ENCODE measurements at regions not wholly inside any gene's neighbourhood (a gene's known extent, or its start where the extent isn't known, plus 50 kb on each side); places are given as distances from the start of the nearest gene placed in this dataset.
A peak's percentile ranks its signal among the peaks of the same experiment; 100 is the strongest.

GRCh38 chr20:52775786-52776185, 196.4 kb upstream of the TSHZ2 start:
- no peaks in the 10 kb centered on the region for H3K4me1 ChIP-seq (ENCODE audit: low read depth)
- no peaks in the 10 kb centered on the region for H3K36me3 ChIP-seq
- no peak for DNase-seq (ENCODE audit: low read depth in 1 of 2, low spot score in 1 of 2)
- H3K27me3 ChIP-seq, result no peaks in the 10 kb centered on the region
- TF ChIP-seq CTCF (IDR thresholded peaks at IDR 0.05; ENCODE audit: low read depth, low read length), result no peak
- no peak overlapping the region for H3K27ac ChIP-seq
- no peak overlapping the region for H3K4me3 ChIP-seq
- no peaks in the 10 kb centered on the region for H3K9me3 ChIP-seq (ENCODE audit: low read depth)

GRCh38 chr20:52768694-52769093, 203.5 kb upstream of the TSHZ2 start:
- DNase-seq (ENCODE audit: low read depth in 1 of 2, low spot score in 1 of 2), result peak in 1 of 2 donors; percentile 15
- no peak for TF ChIP-seq CTCF (IDR thresholded peaks at IDR 0.05; ENCODE audit: low read depth, low read length)
- no peaks in the 10 kb centered on the region for H3K36me3 ChIP-seq
- H3K9me3 ChIP-seq (ENCODE audit: low read depth), result no peaks in the 10 kb centered on the region
- no peaks in the 10 kb centered on the region for H3K4me1 ChIP-seq (ENCODE audit: low read depth)
- H3K27me3 ChIP-seq, result no peaks in the 10 kb centered on the region
- no peak overlapping the region for H3K27ac ChIP-seq
- no peak overlapping the region for H3K4me3 ChIP-seq

- TF ChIP-seq CTCF (IDR thresholded peaks at IDR 0.05; ENCODE audit: low read depth, low read length), result no peak
- Histone ChIP-seq H3K36me3 (no peaks in the 10 kb centered on the region), H3K4me3 (no peak overlapping the region)
Measured at GRCh38 chr20:52766645-52767435, 205.3 kb upstream of the TSHZ2 start.

GRCh38 chr20:52763321-52763853, 208.8 kb upstream of the TSHZ2 start:
- no peak overlapping the region for H3K4me3 ChIP-seq
- DNase-seq (ENCODE audit: low read depth in 1 of 2, low spot score in 1 of 2), result no peak
- H3K4me1 ChIP-seq (ENCODE audit: low read depth), result no peaks in the 10 kb centered on the region
- H3K36me3 ChIP-seq, result no peaks in the 10 kb centered on the region
- no peaks in the 10 kb centered on the region for H3K9me3 ChIP-seq (ENCODE audit: low read depth)
- H3K27ac ChIP-seq, result no peak overlapping the region
- TF ChIP-seq CTCF (IDR thresholded peaks at IDR 0.05; ENCODE audit: low read depth, low read length), result no peak
- H3K27me3 ChIP-seq, result no peaks in the 10 kb centered on the region

More at GRCh38 chr20:52766645-52767435, 205.3 kb upstream of the TSHZ2 start:
- Histone ChIP-seq H3K4me1 (ENCODE audit: low read depth) (no peaks in the 10 kb centered on the region), H3K9me3 (ENCODE audit: low read depth) (no peaks in the 10 kb centered on the region), H3K27me3 (no peaks in the 10 kb centered on the region), H3K27ac (no peak overlapping the region)
- DNase-seq (ENCODE audit: low read depth in 1 of 2, low spot score in 1 of 2), result no peak

- no peaks in the 10 kb centered on the region for H3K9me3 ChIP-seq (ENCODE audit: low read depth)
- DNase-seq (ENCODE audit: low read depth in 1 of 2, low spot score in 1 of 2), result no peak
Measured at GRCh38 chr20:52761867-52762266, 210.3 kb upstream of the TSHZ2 start.

More at GRCh38 chr20:52761867-52762266, 210.3 kb upstream of the TSHZ2 start:
- no peak overlapping the region for H3K27ac ChIP-seq
- no peaks in the 10 kb centered on the region for H3K4me1 ChIP-seq (ENCODE audit: low read depth)
- no peak for TF ChIP-seq CTCF (IDR thresholded peaks at IDR 0.05; ENCODE audit: low read depth, low read length)
- H3K4me3 ChIP-seq, result no peak overlapping the region
- H3K36me3 ChIP-seq, result no peaks in the 10 kb centered on the region
- no peaks in the 10 kb centered on the region for H3K27me3 ChIP-seq

Measured in cardiac muscle cell (in vitro differentiated cells and primary cell).